ENCODE measurements at regions not wholly inside any gene's neighbourhood (a gene's known extent, or its start where the extent isn't known, plus 50 kb on each side); places are given as distances from the start of the nearest gene placed in this dataset.

DNA sequence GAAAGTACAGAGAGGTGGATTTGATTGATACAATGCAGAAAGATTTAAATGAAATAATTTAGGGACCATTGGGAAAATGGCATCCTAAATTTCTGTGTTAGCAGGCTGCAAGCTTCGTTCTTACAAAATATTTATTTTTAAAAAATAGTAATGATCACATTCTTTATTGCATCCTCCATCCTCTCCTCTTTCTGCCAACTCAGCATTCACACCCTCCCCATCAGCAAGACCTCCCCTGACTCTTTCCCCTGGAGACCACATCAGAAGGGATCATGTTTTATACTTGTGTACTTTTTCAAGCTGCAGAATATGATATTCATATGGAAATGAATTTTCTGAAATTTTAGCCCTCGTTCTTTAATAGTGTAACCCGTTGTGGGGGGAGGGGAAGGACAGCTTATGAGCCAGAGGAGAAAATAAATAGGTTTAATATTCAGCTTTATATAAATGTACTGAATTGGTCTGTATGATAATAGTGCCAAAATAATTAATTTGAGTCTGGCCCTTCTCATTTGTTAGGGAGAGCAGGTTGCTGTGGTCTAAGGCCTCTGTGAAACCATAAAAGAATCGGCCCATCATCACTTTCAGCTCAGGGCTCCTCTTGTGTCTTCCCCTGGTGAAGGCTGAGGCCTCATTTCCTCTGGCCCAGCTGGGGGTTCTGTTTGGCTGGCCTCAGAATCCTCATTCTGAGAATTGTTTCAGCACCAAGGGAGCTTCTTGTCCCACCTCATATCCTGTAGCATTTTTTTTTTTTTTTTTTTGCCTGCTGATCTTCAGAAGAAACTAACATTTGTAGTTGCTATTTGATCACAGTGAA, 330.8 kb downstream of the TXNL1 start:
- ATAC-seq (ENCODE audit: insufficient read depth, low read depth) (no peak), DNase-seq (no peak)
- Histone ChIP-seq H3K4me1 (ENCODE audit: insufficient read depth, low read length) (no peaks in the 10 kb centered on the region), H2AFZ (ENCODE audit: low read depth, low read length) (no peak overlapping the region), H3K27me3 (ENCODE audit: insufficient read depth, low read length, poor library complexity) (no peaks in the 10 kb centered on the region), H3K9me3 (ENCODE audit: insufficient read depth, low read length, severe bottlenecking) (no peaks in the 10 kb centered on the region), H3K36me3 (ENCODE audit: insufficient read depth, low read length) (no peaks in the 10 kb centered on the region), H3K27ac (ENCODE audit: low read length) (no peak overlapping the region), H3K9ac (ENCODE audit: low read depth, low read length) (no peak overlapping the region), H4K20me1 (ENCODE audit: insufficient read depth, low read length) (no peaks in the 10 kb centered on the region), H3K4me3 (ENCODE audit: low read depth in 1 of 2, low read length in 2 of 2) (no peak overlapping the region), H3K4me2 (ENCODE audit: insufficient read depth, low read length) (no peak overlapping the region), H3K79me2 (ENCODE audit: insufficient read depth, low read length) (no peaks in the 10 kb centered on the region)
- TF ChIP-seq EZH2 (IDR thresholded peaks at IDR 0.05; ENCODE audit: borderline replicate concordance, low read depth, low read length, severe bottlenecking): no peak
- TF ChIP-seq, protein P1, sequence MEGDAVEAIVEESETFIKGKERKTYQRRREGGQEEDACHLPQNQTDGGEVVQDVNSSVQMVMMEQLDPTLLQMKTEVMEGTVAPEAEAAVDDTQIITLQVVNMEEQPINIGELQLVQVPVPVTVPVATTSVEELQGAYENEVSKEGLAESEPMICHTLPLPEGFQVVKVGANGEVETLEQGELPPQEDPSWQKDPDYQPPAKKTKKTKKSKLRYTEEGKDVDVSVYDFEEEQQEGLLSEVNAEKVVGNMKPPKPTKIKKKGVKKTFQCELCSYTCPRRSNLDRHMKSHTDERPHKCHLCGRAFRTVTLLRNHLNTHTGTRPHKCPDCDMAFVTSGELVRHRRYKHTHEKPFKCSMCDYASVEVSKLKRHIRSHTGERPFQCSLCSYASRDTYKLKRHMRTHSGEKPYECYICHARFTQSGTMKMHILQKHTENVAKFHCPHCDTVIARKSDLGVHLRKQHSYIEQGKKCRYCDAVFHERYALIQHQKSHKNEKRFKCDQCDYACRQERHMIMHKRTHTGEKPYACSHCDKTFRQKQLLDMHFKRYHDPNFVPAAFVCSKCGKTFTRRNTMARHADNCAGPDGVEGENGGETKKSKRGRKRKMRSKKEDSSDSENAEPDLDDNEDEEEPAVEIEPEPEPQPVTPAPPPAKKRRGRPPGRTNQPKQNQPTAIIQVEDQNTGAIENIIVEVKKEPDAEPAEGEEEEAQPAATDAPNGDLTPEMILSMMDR (IDR thresholded peaks at IDR 0.05; ENCODE audit: borderline replicate concordance, extremely low read depth, low read length, poor library complexity, severe bottlenecking): no peak

DNA sequence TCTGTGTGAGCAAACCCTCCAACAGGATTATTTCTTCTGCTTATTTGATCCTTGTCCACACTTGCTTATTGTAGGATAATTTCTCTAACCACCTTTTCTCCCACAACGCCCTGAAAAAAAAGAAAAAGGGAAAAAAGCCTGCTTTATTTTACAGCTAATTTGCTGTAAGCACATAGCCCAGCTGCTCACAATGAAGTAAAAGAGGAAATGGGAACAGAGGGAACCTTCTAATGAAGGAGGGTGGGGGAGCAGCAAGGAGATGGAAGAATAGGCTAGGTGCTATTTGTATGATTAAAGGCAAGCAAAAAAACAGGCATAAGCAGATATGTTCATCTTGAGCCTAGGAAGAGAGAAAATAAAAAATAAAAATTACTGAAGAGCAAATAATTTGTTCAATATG, 331.6 kb downstream of the TXNL1 start:
- TF ChIP-seq, protein P1 (IDR thresholded peaks at IDR 0.05; ENCODE audit: borderline replicate concordance, extremely low read depth, low read length, poor library complexity, severe bottlenecking): no peak
- no peak for TF ChIP-seq EZH2 (IDR thresholded peaks at IDR 0.05; ENCODE audit: borderline replicate concordance, low read depth, low read length, severe bottlenecking)
- Histone ChIP-seq H3K9ac (ENCODE audit: low read depth, low read length) (no peak overlapping the region), H3K27me3 (ENCODE audit: insufficient read depth, low read length, poor library complexity) (no peaks in the 10 kb centered on the region), H3K4me1 (ENCODE audit: insufficient read depth, low read length) (no peaks in the 10 kb centered on the region), H4K20me1 (ENCODE audit: insufficient read depth, low read length) (no peaks in the 10 kb centered on the region), H3K4me3 (ENCODE audit: low read depth in 1 of 2, low read length in 2 of 2) (no peak overlapping the region), H3K9me3 (ENCODE audit: insufficient read depth, low read length, severe bottlenecking) (no peaks in the 10 kb centered on the region), H3K4me2 (ENCODE audit: insufficient read depth, low read length) (no peak overlapping the region), H3K79me2 (ENCODE audit: insufficient read depth, low read length) (no peaks in the 10 kb centered on the region), H3K27ac (ENCODE audit: low read length) (no peak overlapping the region), H3K36me3 (ENCODE audit: insufficient read depth, low read length) (no peaks in the 10 kb centered on the region), H2AFZ (ENCODE audit: low read depth, low read length) (no peak overlapping the region)
- DNase-seq (no peak), ATAC-seq (ENCODE audit: insufficient read depth, low read depth) (no peak)

DNA sequence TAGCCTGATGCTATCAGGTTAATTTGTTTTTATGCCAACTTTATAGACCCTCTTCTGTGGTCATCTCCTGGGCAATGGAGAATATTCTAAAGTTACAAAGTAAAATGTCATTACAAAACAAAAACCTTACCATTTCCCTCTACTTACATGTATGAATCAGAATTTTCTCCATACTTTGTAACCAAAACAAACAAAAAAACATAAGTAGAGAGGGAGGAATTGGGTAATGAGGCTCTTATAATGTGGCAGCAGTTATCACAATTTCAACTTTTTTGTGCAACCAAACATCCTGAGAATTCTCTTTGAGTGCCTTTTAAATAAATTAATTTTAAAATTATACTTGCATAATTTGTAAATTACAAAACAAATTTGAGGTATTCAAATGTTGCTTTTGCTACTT, 332.8 kb downstream of the TXNL1 start:
- H3K27ac ChIP-seq (ENCODE audit: low read length): no peak overlapping the region

More for the DNA sequence above, 332.8 kb downstream of the TXNL1 start:
- TF ChIP-seq, protein P1 (IDR thresholded peaks at IDR 0.05; ENCODE audit: borderline replicate concordance, extremely low read depth, low read length, poor library complexity, severe bottlenecking): no peak
- TF ChIP-seq EZH2 (IDR thresholded peaks at IDR 0.05; ENCODE audit: borderline replicate concordance, low read depth, low read length, severe bottlenecking): no peak
- Histone ChIP-seq H3K4me3 (ENCODE audit: low read depth in 1 of 2, low read length in 2 of 2) (no peak overlapping the region), H3K9ac (ENCODE audit: low read depth, low read length) (no peak overlapping the region), H3K36me3 (ENCODE audit: insufficient read depth, low read length) (no peaks in the 10 kb centered on the region), H3K4me2 (ENCODE audit: insufficient read depth, low read length) (no peak overlapping the region), H3K79me2 (ENCODE audit: insufficient read depth, low read length) (no peaks in the 10 kb centered on the region), H4K20me1 (ENCODE audit: insufficient read depth, low read length) (no peaks in the 10 kb centered on the region), H3K4me1 (ENCODE audit: insufficient read depth, low read length) (no peaks in the 10 kb centered on the region), H2AFZ (ENCODE audit: low read depth, low read length) (no peak overlapping the region), H3K9me3 (ENCODE audit: insufficient read depth, low read length, severe bottlenecking) (no peaks in the 10 kb centered on the region), H3K27me3 (ENCODE audit: insufficient read depth, low read length, poor library complexity) (no peaks in the 10 kb centered on the region)
- ATAC-seq (ENCODE audit: insufficient read depth, low read depth) (no peak), DNase-seq (no peak)
